ENCODE measurements at regions not wholly inside any gene's neighbourhood (a gene's known extent, or its start where the extent isn't known, plus 50 kb on each side); places are given as distances from the start of the nearest gene placed in this dataset.

- DNase-seq: no peak
Measured at GRCh38 chr16:82236415-82236814, 66.4 kb upstream of the MPHOSPH6 start.

- no peak for DNase-seq
Measured at GRCh38 chr16:82232806-82233205, 62.8 kb upstream of the MPHOSPH6 start.

GRCh38 chr16:82231008-82231787, 61.2 kb upstream of the MPHOSPH6 start:
- DNase-seq: no peak

GRCh38 chr16:82229800-82230619, 60.0 kb upstream of the MPHOSPH6 start:
- peak; percentile 90 for DNase-seq

GRCh38 chr16:82226327-82226726, 56.3 kb upstream of the MPHOSPH6 start:
- no peak for DNase-seq

- no peak for DNase-seq
Measured at GRCh38 chr16:82224821-82225220, 54.8 kb upstream of the MPHOSPH6 start.

- no peak for DNase-seq
Measured at GRCh38 chr16:82220541-82220940, 50.5 kb upstream of the MPHOSPH6 start.
